ENCODE measurements at regions not wholly inside any gene's neighbourhood (a gene's known extent, or its start where the extent isn't known, plus 50 kb on each side); places are given as distances from the start of the nearest gene placed in this dataset.

- Histone ChIP-seq H3K36me3 (ENCODE audit: control insufficient read depth in 2 of 2, insufficient read depth in 2 of 2, low read length in 1 of 2) (no peaks in the 10 kb centered on the region), H3K27ac (ENCODE audit: low read depth in 1 of 2, low read length in 1 of 2) (no peak overlapping the region), H3K9me3 (ENCODE audit: control insufficient read depth in 2 of 2, insufficient read depth in 1 of 2, low read length in 1 of 2) (no peaks in the 10 kb centered on the region), H3K4me3 (ENCODE audit: low read length in 2 of 2) (no peak overlapping the region), H3K27me3 (ENCODE audit: control insufficient read depth in 2 of 2, insufficient read depth in 1 of 2, low read length in 1 of 2) (no peaks in the 10 kb centered on the region), H3K4me1 (ENCODE audit: control insufficient read depth in 2 of 2, insufficient read depth in 2 of 2, low read length in 2 of 2) (no peaks in the 10 kb centered on the region)
- DNase-seq (ENCODE audit: low read depth in 6 of 9, low spot score in 9 of 9): no peak
- WGBS: 91% methylated on average over 3 of the region's 3 CpGs
Measured at GRCh38 chr18:78459668-78460067, 520.0 kb upstream of the SALL3 start.

- H3K4me1 ChIP-seq (ENCODE audit: control insufficient read depth in 2 of 2, insufficient read depth in 2 of 2, low read length in 2 of 2): no peaks in the 10 kb centered on the region
- DNase-seq (ENCODE audit: low read depth in 6 of 9, low spot score in 9 of 9): no peak
- H3K9me3 ChIP-seq (ENCODE audit: control insufficient read depth in 2 of 2, insufficient read depth in 1 of 2, low read length in 1 of 2): no peaks in the 10 kb centered on the region
- no peak overlapping the region for H3K4me3 ChIP-seq (ENCODE audit: low read length in 2 of 2)
- H3K27ac ChIP-seq (ENCODE audit: low read depth in 1 of 2, low read length in 1 of 2): no peak overlapping the region
- WGBS: 81% methylated on average over 3 of the region's 3 CpGs
- H3K36me3 ChIP-seq (ENCODE audit: control insufficient read depth in 2 of 2, insufficient read depth in 2 of 2, low read length in 1 of 2): no peaks in the 10 kb centered on the region
- H3K27me3 ChIP-seq (ENCODE audit: control insufficient read depth in 2 of 2, insufficient read depth in 1 of 2, low read length in 1 of 2): no peaks in the 10 kb centered on the region
Measured at GRCh38 chr18:78460558-78460957, 519.1 kb upstream of the SALL3 start.

- Histone ChIP-seq H3K4me1 (ENCODE audit: control insufficient read depth in 2 of 2, insufficient read depth in 2 of 2, low read length in 2 of 2) (no peaks in the 10 kb centered on the region), H3K4me3 (ENCODE audit: low read length in 2 of 2) (no peak overlapping the region), H3K27me3 (ENCODE audit: control insufficient read depth in 2 of 2, insufficient read depth in 1 of 2, low read length in 1 of 2) (no peaks in the 10 kb centered on the region), H3K36me3 (ENCODE audit: control insufficient read depth in 2 of 2, insufficient read depth in 2 of 2, low read length in 1 of 2) (no peaks in the 10 kb centered on the region), H3K27ac (ENCODE audit: low read depth in 1 of 2, low read length in 1 of 2) (no peak overlapping the region), H3K9me3 (ENCODE audit: control insufficient read depth in 2 of 2, insufficient read depth in 1 of 2, low read length in 1 of 2) (peaks cover 0 to 14% of the 10 kb centered on the region in 2 donors)
- DNase-seq (ENCODE audit: low read depth in 6 of 9, low spot score in 9 of 9): no peak
- 74% methylated on average over 5 of the region's 5 CpGs for WGBS
Measured at GRCh38 chr18:78473563-78473962, 506.1 kb upstream of the SALL3 start.

- Histone ChIP-seq H3K4me3 (ENCODE audit: low read length in 2 of 2) (no peak overlapping the region), H3K9me3 (ENCODE audit: control insufficient read depth in 2 of 2, insufficient read depth in 1 of 2, low read length in 1 of 2) (peaks cover 0 to 14% of the 10 kb centered on the region in 2 donors), H3K27me3 (ENCODE audit: control insufficient read depth in 2 of 2, insufficient read depth in 1 of 2, low read length in 1 of 2) (no peaks in the 10 kb centered on the region), H3K36me3 (ENCODE audit: control insufficient read depth in 2 of 2, insufficient read depth in 2 of 2, low read length in 1 of 2) (no peaks in the 10 kb centered on the region), H3K27ac (ENCODE audit: low read depth in 1 of 2, low read length in 1 of 2) (no peak overlapping the region), H3K4me1 (ENCODE audit: control insufficient read depth in 2 of 2, insufficient read depth in 2 of 2, low read length in 2 of 2) (no peaks in the 10 kb centered on the region)
- WGBS: 88% methylated on average over 9 of the region's 9 CpGs
- DNase-seq (ENCODE audit: low read depth in 6 of 9, low spot score in 9 of 9): no peak
Measured at GRCh38 chr18:78477840-78478239, 501.8 kb upstream of the SALL3 start.

DNA sequence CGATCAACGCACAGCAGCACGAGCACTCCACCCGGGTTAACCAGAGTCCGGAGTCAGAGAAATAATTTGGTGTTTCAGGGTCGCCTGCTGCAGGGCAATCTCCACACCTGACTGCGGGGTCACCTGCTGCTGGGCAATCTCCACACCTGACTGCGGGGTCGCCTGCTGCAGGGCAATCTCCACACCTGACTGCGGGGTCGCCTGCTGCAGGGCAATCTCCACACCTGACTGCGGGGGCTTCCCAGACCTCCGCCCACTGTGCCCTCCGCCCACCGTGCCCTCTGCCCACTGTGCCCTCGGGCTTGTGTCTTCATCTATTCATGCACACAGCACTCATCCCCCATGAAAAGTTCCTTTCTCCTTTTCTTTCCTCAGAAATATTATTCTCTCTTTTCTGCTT, 500.2 kb upstream of the SALL3 start:
- no peaks in the 10 kb centered on the region for H3K4me1 ChIP-seq (ENCODE audit: control insufficient read depth in 2 of 2, insufficient read depth in 2 of 2, low read length in 2 of 2)
- WGBS: 95% methylated on average over 16 of the region's 16 CpGs

DNA sequence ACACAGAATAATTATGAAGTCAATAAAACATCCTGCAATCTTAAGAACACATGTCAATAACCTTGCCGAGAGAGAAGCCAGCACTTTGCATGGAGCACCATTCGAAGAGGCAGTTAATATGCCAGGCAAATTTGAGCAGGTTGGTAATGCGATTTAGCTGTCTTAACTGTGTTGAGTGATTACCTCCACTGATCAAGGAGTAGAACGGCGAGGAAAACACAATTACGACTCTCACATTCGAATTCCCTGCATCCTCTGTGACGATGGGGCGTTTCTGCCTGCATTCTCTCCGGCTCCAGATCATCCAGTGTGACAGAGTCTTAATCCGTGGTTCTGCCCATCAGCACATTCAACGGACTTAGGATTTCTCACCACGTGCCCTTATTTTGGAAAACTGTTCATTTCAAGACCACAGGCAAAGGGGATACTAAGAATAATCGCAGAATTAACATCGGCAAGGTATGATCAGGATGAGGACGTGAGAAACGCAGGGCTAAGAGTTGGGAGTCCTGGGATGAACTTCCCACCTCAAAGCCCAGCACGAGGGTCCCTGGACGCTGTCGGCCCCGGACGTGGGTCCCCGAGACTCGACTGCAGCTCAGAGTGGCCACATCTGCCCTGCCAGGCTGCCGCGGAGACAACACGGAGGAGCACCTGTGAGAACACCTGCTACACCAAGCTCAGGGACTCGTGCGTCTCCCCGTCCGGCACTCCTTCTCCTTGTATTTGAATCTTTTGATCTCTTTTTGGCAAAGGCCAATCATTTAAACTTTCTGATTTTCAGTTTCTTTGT, 499.2 kb upstream of the SALL3 start:
- H3K4me3 ChIP-seq (ENCODE audit: low read length in 2 of 2): no peak overlapping the region
- H3K27me3 ChIP-seq (ENCODE audit: control insufficient read depth in 2 of 2, insufficient read depth in 1 of 2, low read length in 1 of 2): no peaks in the 10 kb centered on the region
- no peaks in the 10 kb centered on the region for H3K36me3 ChIP-seq (ENCODE audit: control insufficient read depth in 2 of 2, insufficient read depth in 2 of 2, low read length in 1 of 2)
- H3K4me1 ChIP-seq (ENCODE audit: control insufficient read depth in 2 of 2, insufficient read depth in 2 of 2, low read length in 2 of 2): no peaks in the 10 kb centered on the region
- H3K27ac ChIP-seq (ENCODE audit: low read depth in 1 of 2, low read length in 1 of 2): no peak overlapping the region
- DNase-seq (ENCODE audit: low read depth in 6 of 9, low spot score in 9 of 9): no peak
- WGBS: 93% methylated on average over 31 of the region's 31 CpGs
- H3K9me3 ChIP-seq (ENCODE audit: control insufficient read depth in 2 of 2, insufficient read depth in 1 of 2, low read length in 1 of 2): peaks cover 0 to 3% of the 10 kb centered on the region in 2 donors

More for the DNA sequence above, 500.2 kb upstream of the SALL3 start:
- no peak for DNase-seq (ENCODE audit: low read depth in 6 of 9, low spot score in 9 of 9)
- H3K27me3 ChIP-seq (ENCODE audit: control insufficient read depth in 2 of 2, insufficient read depth in 1 of 2, low read length in 1 of 2): no peaks in the 10 kb centered on the region
- no peak overlapping the region for H3K27ac ChIP-seq (ENCODE audit: low read depth in 1 of 2, low read length in 1 of 2)
- no peak overlapping the region for H3K4me3 ChIP-seq (ENCODE audit: low read length in 2 of 2)
- no peaks in the 10 kb centered on the region for H3K36me3 ChIP-seq (ENCODE audit: control insufficient read depth in 2 of 2, insufficient read depth in 2 of 2, low read length in 1 of 2)
- H3K9me3 ChIP-seq (ENCODE audit: control insufficient read depth in 2 of 2, insufficient read depth in 1 of 2, low read length in 1 of 2): peaks cover 0 to 10% of the 10 kb centered on the region in 2 donors

- H3K36me3 ChIP-seq (ENCODE audit: control insufficient read depth in 2 of 2, insufficient read depth in 2 of 2, low read length in 1 of 2): no peaks in the 10 kb centered on the region
- no peak for DNase-seq (ENCODE audit: low read depth in 6 of 9, low spot score in 9 of 9)
- no peaks in the 10 kb centered on the region for H3K9me3 ChIP-seq (ENCODE audit: control insufficient read depth in 2 of 2, insufficient read depth in 1 of 2, low read length in 1 of 2)
- H3K27ac ChIP-seq (ENCODE audit: low read depth in 1 of 2, low read length in 1 of 2): no peak overlapping the region
- H3K4me3 ChIP-seq (ENCODE audit: low read length in 2 of 2): no peak overlapping the region
- WGBS: 94% methylated on average over 7 of the region's 7 CpGs
- H3K27me3 ChIP-seq (ENCODE audit: control insufficient read depth in 2 of 2, insufficient read depth in 1 of 2, low read length in 1 of 2): no peaks in the 10 kb centered on the region
- H3K4me1 ChIP-seq (ENCODE audit: control insufficient read depth in 2 of 2, insufficient read depth in 2 of 2, low read length in 2 of 2): no peaks in the 10 kb centered on the region
Measured at GRCh38 chr18:78482378-78482777, 497.2 kb upstream of the SALL3 start.

GRCh38 chr18:78487649-78488048, 492.0 kb upstream of the SALL3 start:
- WGBS: 95% methylated on average over 6 of the region's 6 CpGs
- H3K9me3 ChIP-seq (ENCODE audit: control insufficient read depth in 2 of 2, insufficient read depth in 1 of 2, low read length in 1 of 2): peaks cover 0 to 9% of the 10 kb centered on the region in 2 donors
- H3K27me3 ChIP-seq (ENCODE audit: control insufficient read depth in 2 of 2, insufficient read depth in 1 of 2, low read length in 1 of 2): no peaks in the 10 kb centered on the region
- no peak for DNase-seq (ENCODE audit: low read depth in 6 of 9, low spot score in 9 of 9)
- H3K4me1 ChIP-seq (ENCODE audit: control insufficient read depth in 2 of 2, insufficient read depth in 2 of 2, low read length in 2 of 2): no peaks in the 10 kb centered on the region
- H3K27ac ChIP-seq (ENCODE audit: low read depth in 1 of 2, low read length in 1 of 2): no peak overlapping the region
- H3K36me3 ChIP-seq (ENCODE audit: control insufficient read depth in 2 of 2, insufficient read depth in 2 of 2, low read length in 1 of 2): no peaks in the 10 kb centered on the region
- no peak overlapping the region for H3K4me3 ChIP-seq (ENCODE audit: low read length in 2 of 2)

DNA sequence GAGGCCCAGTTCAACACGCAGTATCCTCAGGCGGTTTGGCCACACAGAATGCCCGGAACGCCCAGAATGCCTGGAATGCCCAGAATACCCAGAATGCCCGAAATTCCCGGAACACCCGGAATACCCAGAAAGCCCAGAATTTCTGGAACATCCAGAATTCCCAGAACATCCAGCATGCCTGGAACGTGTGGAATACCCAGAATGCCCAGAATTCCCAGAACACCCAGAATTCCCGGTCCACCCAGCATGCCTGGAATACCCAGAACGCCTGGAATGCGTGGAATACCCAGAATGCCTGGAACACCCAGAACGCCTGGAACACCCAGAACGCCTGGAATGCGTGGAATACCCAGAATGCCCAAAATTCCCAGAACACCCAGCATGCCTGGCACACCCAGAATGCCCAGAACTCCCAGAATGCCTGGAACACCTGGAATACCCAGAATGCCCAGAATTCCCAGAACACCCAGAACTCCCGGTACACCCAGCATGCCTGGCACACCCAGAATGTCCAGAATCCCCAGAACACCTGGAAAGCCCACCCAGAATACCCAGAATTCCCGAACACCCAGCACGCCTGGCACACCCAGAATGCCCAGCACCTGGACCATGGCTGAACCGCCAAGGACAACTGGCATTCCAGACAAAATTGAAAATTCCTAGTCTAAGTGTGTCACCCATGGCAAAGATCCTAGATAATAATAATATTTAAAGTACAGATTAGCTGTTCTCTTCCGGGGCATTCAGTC, 487.4 kb upstream of the SALL3 start:
- peaks cover 2 to 32% of the 10 kb centered on the region in 2 donors for H3K9me3 ChIP-seq (ENCODE audit: control insufficient read depth in 2 of 2, insufficient read depth in 1 of 2, low read length in 1 of 2)
- no peak overlapping the region for H3K27ac ChIP-seq (ENCODE audit: low read depth in 1 of 2, low read length in 1 of 2)
- H3K27me3 ChIP-seq (ENCODE audit: control insufficient read depth in 2 of 2, insufficient read depth in 1 of 2, low read length in 1 of 2): no peaks in the 10 kb centered on the region
- no peaks in the 10 kb centered on the region for H3K4me1 ChIP-seq (ENCODE audit: control insufficient read depth in 2 of 2, insufficient read depth in 2 of 2, low read length in 2 of 2)
- no peak for DNase-seq (ENCODE audit: low read depth in 6 of 9, low spot score in 9 of 9)
- no peak overlapping the region for H3K4me3 ChIP-seq (ENCODE audit: low read length in 2 of 2)
- H3K36me3 ChIP-seq (ENCODE audit: control insufficient read depth in 2 of 2, insufficient read depth in 2 of 2, low read length in 1 of 2): no peaks in the 10 kb centered on the region
- WGBS: 97% methylated on average over 19 of the region's 19 CpGs

All from thymus (tissue), 11 donors.